Testis (tissue), 2 donors: ENCODE measurements at regions not wholly inside any gene's neighbourhood (a gene's known extent, or its start where the extent isn't known, plus 50 kb on each side); places are given as distances from the start of the nearest gene placed in this dataset.

Source experiments
- CTCF ChIP-seq, 3 experiments: fragments of 450-650 bp in 2 of 3; fragments of 200-600 bp in 1 of 3; sonication (generic) in 1 of 3; IDR thresholded peaks; one replicate each; pipeline ENCODE4 v1.5.1; 2016 to 2019; ENCODE audit warnings: antibody characterized with exemption in 3 of 3, mild to moderate bottlenecking in 2 of 3, moderate library complexity in 1 of 3
- POLR2A ChIP-seq: fragments of 450-650 bp; IDR thresholded peaks from one replicate; pipeline ENCODE4 v1.6.1; 2017; ENCODE audit warnings: antibody characterized with exemption, mild to moderate bottlenecking, moderate library complexity

GRCh38 chr7:79787096-79787495, 333.6 kb upstream of the MAGI2 start:
- TF ChIP-seq CTCF (IDR thresholded peaks at IDR 0.05) (no peak), POLR2A (no peak)
